A673 (cell line): ENCODE measurements at regions not wholly inside any gene's neighbourhood (a gene's known extent, or its start where the extent isn't known, plus 50 kb on each side); places are given as distances from the start of the nearest gene placed in this dataset.

ENCODE experiments used
- BruUV-seq: library from RNA; stranded (reverse); fragments of 400-500 nt; replicated peaks from 2 replicates; lab custom pipeline; 2021; lab: Mats Ljungman, UMichigan
- CTCF ChIA-PET: fragments of 300-600 bp; sonication (Branson Sonifier 250); formaldehyde crosslinking; loops from one replicate; lab custom pipeline; 2022; ENCODE audit warnings: antibody characterized with exemption; lab: Charles Lee
- POLR2A ChIA-PET: fragments of 300-600 bp; sonication (Branson Sonifier 250); formaldehyde crosslinking; loops from one replicate; lab custom pipeline; 2022; ENCODE audit warnings: antibody characterized with exemption; ENCODE audit not compliant: low non-redundant PET; lab: Charles Lee
- DNase-seq: peaks from one replicate; pipeline ENCODE4 v3.0.0-alpha.2; 2015; ENCODE audit warnings: low spot score
- H3K27ac ChIP-seq: fragments of 200-600 bp; sonication (generic); 2 replicates; pipeline ENCODE4 v1.5.1; 2016; ENCODE audit warnings: mixed run types, low read depth, mild to moderate bottlenecking, mixed read lengths, antibody characterized with exemption, low read length; ENCODE audit not compliant: poor library complexity, severe bottlenecking
- H3K27me3 ChIP-seq: fragments of 200-600 bp; sonication (generic); replicated peaks from 2 replicates; pipeline ENCODE4 v1.6.1; 2017; ENCODE audit warnings: mixed run types, low read depth, mild to moderate bottlenecking, mixed read lengths, antibody characterized with exemption, low read length; ENCODE audit not compliant: insufficient read depth, poor library complexity
- H3K36me3 ChIP-seq: fragments of 200-600 bp; sonication (generic); 2 replicates; pipeline ENCODE4 v1.6.1; 2016; ENCODE audit warnings: mixed run types, mild to moderate bottlenecking, mixed read lengths, antibody characterized with exemption, low read length; ENCODE audit not compliant: insufficient read depth, poor library complexity, severe bottlenecking
- H3K4me1 ChIP-seq: fragments of 200-600 bp; sonication (generic); 2 replicates; pipeline ENCODE4 v1.6.1; 2017; ENCODE audit warnings: mixed run types, mild to moderate bottlenecking, mixed read lengths, antibody characterized with exemption, low read length; ENCODE audit not compliant: insufficient read depth, poor library complexity, severe bottlenecking
- H3K4me3 ChIP-seq: fragments of 200-600 bp; sonication (generic); 2 replicates; pipeline ENCODE4 v1.5.1; 2016; ENCODE audit warnings: low read depth, mixed run types, mild to moderate bottlenecking, mixed read lengths, low read length; ENCODE audit not compliant: poor library complexity, severe bottlenecking
- H3K9me3 ChIP-seq: fragments of 200-600 bp; sonication (generic); 2 replicates; pipeline ENCODE4 v1.6.1; 2016; ENCODE audit warnings: mixed run types, low read depth, mild to moderate bottlenecking, mixed read lengths, antibody characterized with exemption, low read length; ENCODE audit not compliant: poor library complexity, severe bottlenecking
- EZH2 ChIP-seq: fragments of 200-600 bp; sonication (generic); IDR thresholded peaks from 2 replicates; pipeline ENCODE4 v1.6.1; 2017; ENCODE audit warnings: borderline replicate concordance, low read depth, mild to moderate bottlenecking, mixed read lengths, antibody characterized with exemption, low read length; ENCODE audit not compliant: poor library complexity, severe bottlenecking
- intact Hi-C: fragments of 100-400 bp; cut with micrococcal nuclease; formaldehyde crosslinking; loops from one replicate; pipeline ENCODE4 v1.10.0; 2022; ENCODE audit not compliant: unreplicated experiment
- TF ChIP-seq, protein P1 (sequence below): fragments of 300-800, 200-600 bp; sonication (generic); conservative IDR thresholded peaks from 2 replicates; pipeline ENCODE4 v1.5.1; 2017; ENCODE audit warnings: low read depth, mild to moderate bottlenecking, antibody characterized with exemption, low read length, moderate library complexity, mixed read lengths

GRCh38 chr16:55101026-55101425 is 170.4 kb downstream of the IRX5 start:
- intact Hi-C loops: no loop called here
- TF ChIP-seq, protein P1, sequence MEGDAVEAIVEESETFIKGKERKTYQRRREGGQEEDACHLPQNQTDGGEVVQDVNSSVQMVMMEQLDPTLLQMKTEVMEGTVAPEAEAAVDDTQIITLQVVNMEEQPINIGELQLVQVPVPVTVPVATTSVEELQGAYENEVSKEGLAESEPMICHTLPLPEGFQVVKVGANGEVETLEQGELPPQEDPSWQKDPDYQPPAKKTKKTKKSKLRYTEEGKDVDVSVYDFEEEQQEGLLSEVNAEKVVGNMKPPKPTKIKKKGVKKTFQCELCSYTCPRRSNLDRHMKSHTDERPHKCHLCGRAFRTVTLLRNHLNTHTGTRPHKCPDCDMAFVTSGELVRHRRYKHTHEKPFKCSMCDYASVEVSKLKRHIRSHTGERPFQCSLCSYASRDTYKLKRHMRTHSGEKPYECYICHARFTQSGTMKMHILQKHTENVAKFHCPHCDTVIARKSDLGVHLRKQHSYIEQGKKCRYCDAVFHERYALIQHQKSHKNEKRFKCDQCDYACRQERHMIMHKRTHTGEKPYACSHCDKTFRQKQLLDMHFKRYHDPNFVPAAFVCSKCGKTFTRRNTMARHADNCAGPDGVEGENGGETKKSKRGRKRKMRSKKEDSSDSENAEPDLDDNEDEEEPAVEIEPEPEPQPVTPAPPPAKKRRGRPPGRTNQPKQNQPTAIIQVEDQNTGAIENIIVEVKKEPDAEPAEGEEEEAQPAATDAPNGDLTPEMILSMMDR: no peak
- no peak for TF ChIP-seq EZH2
- BruUV-seq: no TSS peak
- ChIA-PET POLR2A (no interaction called here), CTCF (no interaction called here)
- Histone ChIP-seq H3K9me3 (no peaks in the 10 kb centered on the region), H3K4me3 (no peak overlapping the region), H3K27ac (no peak overlapping the region), H3K4me1 (no peaks in the 10 kb centered on the region), H3K27me3 (no peaks in the 10 kb centered on the region), H3K36me3 (no peaks in the 10 kb centered on the region)
- DNase-seq: no peak

- no peak overlapping the region for H3K27ac ChIP-seq
- no TSS peak for BruUV-seq
- H3K4me3 ChIP-seq: no peak overlapping the region
- H3K36me3 ChIP-seq: no peaks in the 10 kb centered on the region
- TF ChIP-seq, protein P1: no peak
- no peak for TF ChIP-seq EZH2
- H3K9me3 ChIP-seq: no peaks in the 10 kb centered on the region
- POLR2A ChIA-PET: no interaction called here
- intact Hi-C loops: no loop called here
- no peaks in the 10 kb centered on the region for H3K4me1 ChIP-seq
- CTCF ChIA-PET: no interaction called here
- no peaks in the 10 kb centered on the region for H3K27me3 ChIP-seq
- DNase-seq: no peak
Observed at GRCh38 chr16:55102077-55102476, 171.4 kb downstream of the IRX5 start.

DNA sequence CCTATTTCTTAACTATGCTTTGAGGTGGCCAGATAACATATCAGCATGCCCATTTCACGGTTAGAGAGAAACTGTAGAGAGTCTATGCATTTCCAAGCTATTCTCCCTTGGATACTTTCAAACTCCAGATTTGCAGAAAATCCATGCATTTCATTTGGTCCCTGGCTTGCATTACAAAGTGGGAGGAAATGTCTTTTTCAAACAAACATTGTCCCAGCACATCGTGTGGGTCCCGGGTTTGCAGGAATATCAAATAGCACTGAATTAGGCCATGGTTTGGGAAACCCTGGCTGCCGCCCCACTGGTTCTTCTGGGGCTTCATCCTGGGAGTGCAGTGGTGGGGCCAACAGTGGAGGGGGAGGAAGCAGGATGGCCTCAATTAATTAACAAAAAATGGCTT is 171.9 kb downstream of the IRX5 start:
- H3K36me3 ChIP-seq: no peaks in the 10 kb centered on the region
- H3K9me3 ChIP-seq: no peaks in the 10 kb centered on the region
- TF ChIP-seq, protein P1: no peak
- TF ChIP-seq EZH2: no peak
- CTCF ChIA-PET: no interaction called here
- POLR2A ChIA-PET: no interaction called here
- no peak overlapping the region for H3K27ac ChIP-seq
- no TSS peak for BruUV-seq
- DNase-seq: no peak
- no peak overlapping the region for H3K4me3 ChIP-seq
- no peaks in the 10 kb centered on the region for H3K4me1 ChIP-seq
- intact Hi-C loops: no loop called here
- H3K27me3 ChIP-seq: no peaks in the 10 kb centered on the region
